CD4-positive, alpha-beta memory T cell (primary cell): ENCODE measurements at regions not wholly inside any gene's neighbourhood (a gene's known extent, or its start where the extent isn't known, plus 50 kb on each side); places are given as distances from the start of the nearest gene placed in this dataset.

Source experiments
- CTCF ChIA-PET: fragments of 350-600 bp; sonication (Branson Sonifier 250); formaldehyde crosslinking; loops from one replicate; lab custom pipeline; 2021; ENCODE audit warnings: inconsistent platforms; ENCODE audit not compliant: partially characterized antibody; lab: Charles Lee
- POLR2A ChIA-PET: fragments of 350-600 bp; sonication (Branson Sonifier 250); formaldehyde crosslinking; loops from one replicate; lab custom pipeline; 2021; ENCODE audit not compliant: partially characterized antibody; lab: Charles Lee
- DNase-seq, 5 donors: peaks; one replicate each; pipeline versions ENCODE4 v3.0.0 to v3.0.0-alpha.2; 2020 to 2022; ENCODE audit warnings: mixed read lengths in 1 of 5
- H3K27ac ChIP-seq: one replicate; pipeline ENCODE4 v1.7.0; 2013; ENCODE audit warnings: low read depth, low read length
- H3K27me3 ChIP-seq: 2 replicates; pipeline ENCODE4 v1.7.0; 2013; ENCODE audit warnings: mild to moderate bottlenecking, low read length, moderate library complexity; ENCODE audit not compliant: insufficient read depth
- H3K36me3 ChIP-seq: 2 replicates; pipeline ENCODE4 v1.7.0; 2013; ENCODE audit warnings: mild to moderate bottlenecking, low read length, moderate library complexity; ENCODE audit not compliant: insufficient read depth
- H3K4me1 ChIP-seq: 2 replicates; pipeline ENCODE4 v1.7.0; 2013; ENCODE audit warnings: mild to moderate bottlenecking, low read length, moderate library complexity; ENCODE audit not compliant: insufficient read depth
- H3K4me3 ChIP-seq, 2 donors: one replicate each; pipeline ENCODE4 v1.7.0; 2013; ENCODE audit warnings: low read length in 2 of 2, mild to moderate bottlenecking in 1 of 2
- H3K9me3 ChIP-seq, 2 donors: one replicate each; pipeline ENCODE4 v1.7.0; 2013; ENCODE audit warnings: low read length in 2 of 2, control low read depth in 1 of 2; ENCODE audit not compliant: control insufficient read depth in 1 of 2
- H3K27ac Mint-ChIP-seq, 7 donors: one replicate each; pipeline ENCODE4 v1.8.0; 2020 to 2021; ENCODE audit warnings: mixed read lengths in 7 of 7, mild to moderate bottlenecking in 6 of 7, inconsistent platforms in 3 of 7, moderate library complexity in 3 of 7
- H3K27me3 Mint-ChIP-seq, 2 donors: one replicate each; pipeline ENCODE4 v1.8.0; 2020 to 2021; ENCODE audit warnings: mixed read lengths in 2 of 2
- H3K36me3 Mint-ChIP-seq, 2 donors: one replicate each; pipeline ENCODE4 v1.8.0; 2020 to 2021; ENCODE audit warnings: mixed read lengths in 2 of 2, inconsistent platforms in 1 of 2, mild to moderate bottlenecking in 1 of 2
- H3K4me1 Mint-ChIP-seq, 4 donors: one replicate each; pipeline ENCODE4 v1.8.0; 2020 to 2021; ENCODE audit warnings: mixed read lengths in 4 of 4, mild to moderate bottlenecking in 1 of 4
- H3K4me3 Mint-ChIP-seq, 8 donors: one replicate each; pipeline ENCODE4 v1.8.0; 2020 to 2021; ENCODE audit warnings: mixed read lengths in 8 of 8, mild to moderate bottlenecking in 7 of 8, moderate library complexity in 6 of 8, inconsistent platforms in 3 of 8
- H3K9me3 Mint-ChIP-seq, 8 donors: one replicate each; pipeline ENCODE4 v1.8.0; 2020 to 2021; ENCODE audit warnings: mixed read lengths in 8 of 8, mild to moderate bottlenecking in 5 of 8, inconsistent platforms in 3 of 8, moderate library complexity in 1 of 8
- intact Hi-C: fragments of 100-400 bp; cut with micrococcal nuclease; formaldehyde crosslinking; loops from one replicate; pipeline ENCODE4 v1.15.1; 2023

- Histone ChIP-seq H3K27me3 (no peaks in the 10 kb centered on the region), H3K4me3 (no peak overlapping the region), H3K36me3 (no peaks in the 10 kb centered on the region), H3K9me3 (no peaks in the 10 kb centered on the region), H3K27ac (no peak overlapping the region), H3K4me1 (no peaks in the 10 kb centered on the region)
- DNase-seq = no peak
- Mint-ChIP-seq H3K9me3 (peaks cover 0 to 4% (median 0%) of the 10 kb centered on the region in 8 donors), H3K27me3 (no peaks in the 10 kb centered on the region), H3K36me3 (no peaks in the 10 kb centered on the region), H3K4me3 (no peak overlapping the region), H3K4me1 (peaks cover 0 to 4% (median 0%) of the 10 kb centered on the region in 4 donors), H3K27ac (no peak overlapping the region)
- intact Hi-C loops = no loop called here
- ChIA-PET POLR2A (no interaction called here), CTCF (no interaction called here)
Observed at GRCh38 chr4:14225688-14226207, 598.2 kb upstream of the BOD1L1 start.

DNA sequence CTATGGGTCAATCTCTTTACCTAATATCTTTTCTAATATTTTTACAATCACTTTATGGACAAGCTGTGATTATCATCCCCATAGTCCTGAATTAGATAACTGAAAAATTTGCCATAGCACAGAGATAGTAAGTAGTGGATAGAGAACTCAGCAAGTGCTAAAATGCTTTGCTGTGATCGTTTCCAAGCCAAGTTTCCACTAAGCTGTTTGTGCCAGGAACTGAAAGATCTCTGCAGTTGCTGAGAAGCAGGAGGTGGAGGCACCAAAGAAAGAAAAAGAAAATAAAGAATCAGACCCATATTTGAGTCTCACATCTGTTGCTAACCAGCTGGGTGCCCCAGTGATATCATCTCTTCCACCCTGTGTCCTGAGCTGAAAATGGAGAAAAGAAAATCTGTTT lies 605.6 kb upstream of the BOD1L1 start:
- Histone ChIP-seq H3K4me1 (no peaks in the 10 kb centered on the region), H3K36me3 (no peaks in the 10 kb centered on the region), H3K27me3 (no peaks in the 10 kb centered on the region), H3K27ac (no peak overlapping the region), H3K9me3 (no peaks in the 10 kb centered on the region), H3K4me3 (no peak overlapping the region)
- Mint-ChIP-seq H3K27me3 (no peaks in the 10 kb centered on the region), H3K9me3 (peaks cover 0 to 3% (median 0%) of the 10 kb centered on the region in 8 donors), H3K4me1 (no peaks in the 10 kb centered on the region), H3K36me3 (no peaks in the 10 kb centered on the region), H3K4me3 (no peak overlapping the region), H3K27ac (peak overlapping the region in 1 of 7 donors; percentile 71)
- ChIA-PET CTCF (no interaction called here), POLR2A (no interaction called here)
- intact Hi-C loops = no loop called here
- no peak for DNase-seq

DNA sequence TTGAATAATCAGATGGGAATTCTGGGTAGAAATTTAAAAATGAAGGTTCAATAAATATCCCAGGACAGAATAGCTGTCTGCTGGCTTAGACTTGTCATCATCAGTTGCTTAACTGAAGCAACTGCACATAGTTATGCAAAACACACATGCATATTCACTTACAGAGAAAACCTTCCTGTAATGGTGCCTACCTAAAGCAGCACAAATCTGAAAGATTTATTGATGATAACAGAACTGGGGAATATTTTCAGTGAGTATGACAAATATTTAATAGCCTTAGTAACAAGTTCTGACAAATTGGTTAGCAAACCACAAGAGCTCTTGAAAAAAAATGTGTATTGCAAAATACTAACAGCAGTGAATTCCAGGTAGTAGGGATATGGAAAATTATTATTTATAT lies 606.8 kb upstream of the BOD1L1 start:
- DNase-seq = no peak
- H3K4me1 ChIP-seq = no peaks in the 10 kb centered on the region
- H3K27me3 ChIP-seq = no peaks in the 10 kb centered on the region
- no peaks in the 10 kb centered on the region for H3K36me3 Mint-ChIP-seq
- intact Hi-C loops = no loop called here
- no peaks in the 10 kb centered on the region for H3K36me3 ChIP-seq
- no peak overlapping the region for H3K27ac Mint-ChIP-seq
- H3K27me3 Mint-ChIP-seq = no peaks in the 10 kb centered on the region
- no peaks in the 10 kb centered on the region for H3K9me3 ChIP-seq
- peaks cover 0 to 3% (median 0%) of the 10 kb centered on the region in 8 donors for H3K9me3 Mint-ChIP-seq
- ChIA-PET CTCF (no interaction called here), POLR2A (no interaction called here)
- H3K4me1 Mint-ChIP-seq = no peaks in the 10 kb centered on the region
- H3K4me3 ChIP-seq = no peak overlapping the region
- H3K27ac ChIP-seq = no peak overlapping the region
- no peak overlapping the region for H3K4me3 Mint-ChIP-seq

DNA sequence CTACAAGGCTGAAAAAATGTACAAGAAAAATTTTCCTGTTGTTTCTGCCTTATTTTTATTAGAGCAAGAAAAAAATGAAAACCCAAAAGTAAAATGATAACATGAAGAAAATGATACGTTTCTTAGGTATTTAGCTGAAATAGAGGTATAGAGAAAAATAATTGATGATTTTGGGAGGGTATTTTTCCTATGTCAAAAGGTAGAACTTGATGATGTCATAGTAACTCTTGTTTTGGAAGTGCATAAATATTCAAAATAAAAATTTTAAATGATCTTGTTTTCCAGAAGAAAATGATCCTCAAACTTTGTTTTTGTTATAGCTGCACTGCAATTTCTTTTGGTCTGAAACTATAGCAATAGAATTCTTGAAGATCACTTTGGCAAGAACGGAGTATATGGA lies 608.8 kb upstream of the BOD1L1 start:
- Histone ChIP-seq H3K4me1 (no peaks in the 10 kb centered on the region), H3K4me3 (no peak overlapping the region), H3K36me3 (no peaks in the 10 kb centered on the region), H3K27me3 (no peaks in the 10 kb centered on the region), H3K9me3 (no peaks in the 10 kb centered on the region), H3K27ac (no peak overlapping the region)
- ChIA-PET CTCF (interaction anchor here (0.8 kb wide), 1 partner anchor 59 kb away, joined by 3 read pairs; no protein-coding TSS in a partner anchor), POLR2A (no interaction called here)
- H3K27me3 Mint-ChIP-seq = no peaks in the 10 kb centered on the region
- peaks cover 0 to 4% (median 0%) of the 10 kb centered on the region in 8 donors for H3K9me3 Mint-ChIP-seq
- H3K4me3 Mint-ChIP-seq = no peak overlapping the region
- H3K27ac Mint-ChIP-seq = no peak overlapping the region
- intact Hi-C loops = no loop called here
- no peaks in the 10 kb centered on the region for H3K36me3 Mint-ChIP-seq
- H3K4me1 Mint-ChIP-seq = no peaks in the 10 kb centered on the region
- no peak for DNase-seq

DNA sequence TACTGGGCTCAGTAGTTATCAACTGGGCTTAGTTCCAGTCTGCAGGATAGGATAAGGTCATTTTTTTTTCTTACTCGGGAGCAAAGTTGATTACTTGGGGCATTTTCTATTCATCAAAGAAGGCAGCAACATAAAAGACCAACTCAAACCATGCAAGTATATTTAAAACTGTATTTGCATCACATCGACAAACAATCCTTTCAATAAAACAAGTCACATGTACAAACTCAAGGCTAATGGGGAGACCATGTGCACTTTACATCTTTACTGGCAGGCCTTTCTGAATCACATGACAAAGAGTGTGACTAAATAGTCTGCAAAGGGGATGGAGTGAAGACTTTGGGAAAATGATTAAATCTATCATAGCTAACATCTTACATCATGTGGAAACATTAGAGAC lies 610.4 kb upstream of the BOD1L1 start:
- no peak for DNase-seq
- ChIA-PET POLR2A (no interaction called here), CTCF (no interaction called here)
- Mint-ChIP-seq H3K36me3 (no peaks in the 10 kb centered on the region), H3K4me3 (no peak overlapping the region), H3K4me1 (no peaks in the 10 kb centered on the region), H3K27me3 (no peaks in the 10 kb centered on the region), H3K27ac (no peak overlapping the region), H3K9me3 (peaks cover 0 to 4% (median 0%) of the 10 kb centered on the region in 8 donors)
- H3K36me3 ChIP-seq = no peaks in the 10 kb centered on the region
- no peak overlapping the region for H3K27ac ChIP-seq
- no peak overlapping the region for H3K4me3 ChIP-seq
- intact Hi-C loops = no loop called here
- H3K4me1 ChIP-seq = no peaks in the 10 kb centered on the region
- H3K9me3 ChIP-seq = no peaks in the 10 kb centered on the region
- H3K27me3 ChIP-seq = no peaks in the 10 kb centered on the region

- no peaks in the 10 kb centered on the region for H3K27me3 ChIP-seq
- H3K9me3 Mint-ChIP-seq = peaks cover 0 to 4% (median 0%) of the 10 kb centered on the region in 8 donors
- no peaks in the 10 kb centered on the region for H3K9me3 ChIP-seq
- intact Hi-C loops = no loop called here
- no peak overlapping the region for H3K4me3 ChIP-seq
- ChIA-PET POLR2A (no interaction called here), CTCF (no interaction called here)
- H3K27ac Mint-ChIP-seq = no peak overlapping the region
- H3K4me3 Mint-ChIP-seq = no peak overlapping the region
- H3K4me1 ChIP-seq = no peaks in the 10 kb centered on the region
- H3K4me1 Mint-ChIP-seq = no peaks in the 10 kb centered on the region
- no peaks in the 10 kb centered on the region for H3K36me3 Mint-ChIP-seq
- no peak for DNase-seq
- no peaks in the 10 kb centered on the region for H3K36me3 ChIP-seq
- no peak overlapping the region for H3K27ac ChIP-seq
- no peaks in the 10 kb centered on the region for H3K27me3 Mint-ChIP-seq
Observed at GRCh38 chr4:14241574-14241973, 614.0 kb upstream of the BOD1L1 start.

DNA sequence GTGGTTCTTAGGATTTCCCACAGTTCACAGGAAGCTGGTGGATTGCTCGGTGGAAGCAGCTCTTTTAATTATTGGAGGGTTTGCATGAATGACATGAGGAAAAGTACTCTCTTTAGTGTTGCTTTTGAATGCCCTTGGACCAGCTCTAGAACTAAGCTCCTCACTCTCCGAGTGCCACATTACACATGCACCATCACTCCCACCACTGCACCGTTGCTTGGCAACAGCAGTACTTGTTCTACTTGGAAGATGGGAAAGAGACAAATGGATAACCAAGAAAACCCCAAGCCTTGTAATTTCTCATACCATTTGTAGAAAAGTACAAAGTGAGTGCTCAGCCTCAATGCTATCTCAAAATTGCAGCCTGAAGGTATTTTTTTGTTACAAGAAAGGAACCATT lies 620.2 kb upstream of the BOD1L1 start:
- Mint-ChIP-seq H3K4me3 (peak overlapping the region in 1 of 8 donors; percentile 23), H3K27ac (no peak overlapping the region), H3K9me3 (peaks cover 0 to 2% (median under 1%) of the 10 kb centered on the region in 8 donors), H3K36me3 (no peaks in the 10 kb centered on the region), H3K27me3 (no peaks in the 10 kb centered on the region), H3K4me1 (no peaks in the 10 kb centered on the region)
- intact Hi-C loops = no loop called here
- no peaks in the 10 kb centered on the region for H3K4me1 ChIP-seq
- no peaks in the 10 kb centered on the region for H3K27me3 ChIP-seq
- no peak for DNase-seq
- POLR2A ChIA-PET = no interaction called here
- H3K4me3 ChIP-seq = no peak overlapping the region
- CTCF ChIA-PET = no interaction called here
- no peaks in the 10 kb centered on the region for H3K9me3 ChIP-seq
- no peaks in the 10 kb centered on the region for H3K36me3 ChIP-seq
- H3K27ac ChIP-seq = no peak overlapping the region

GRCh38 chr4:14249226-14249625 lies 621.7 kb upstream of the BOD1L1 start:
- Histone ChIP-seq H3K27me3 (no peaks in the 10 kb centered on the region), H3K36me3 (no peaks in the 10 kb centered on the region), H3K4me3 (no peak overlapping the region), H3K27ac (no peak overlapping the region), H3K4me1 (no peaks in the 10 kb centered on the region), H3K9me3 (no peaks in the 10 kb centered on the region)
- H3K27ac Mint-ChIP-seq = no peak overlapping the region
- ChIA-PET CTCF (no interaction called here), POLR2A (no interaction called here)
- no peaks in the 10 kb centered on the region for H3K4me1 Mint-ChIP-seq
- intact Hi-C loops = no loop called here
- H3K4me3 Mint-ChIP-seq = no peak overlapping the region
- H3K36me3 Mint-ChIP-seq = no peaks in the 10 kb centered on the region
- DNase-seq = no peak
- H3K9me3 Mint-ChIP-seq = peaks cover 0 to 3% (median 0%) of the 10 kb centered on the region in 8 donors
- H3K27me3 Mint-ChIP-seq = no peaks in the 10 kb centered on the region
